Coronary artery (tissue), 2 donors: ENCODE measurements at regions not wholly inside any gene's neighbourhood (a gene's known extent, or its start where the extent isn't known, plus 50 kb on each side); places are given as distances from the start of the nearest gene placed in this dataset.
"Not testable (repeated sequence)": the region's sequence is repeated elsewhere in the genome, so short reads cannot be mapped to it uniquely, and the experiment has no call there.

Experiments
- DNase-seq: peaks from one replicate; pipeline ENCODE4 v3.0.0-alpha.2; 2017; ENCODE audit warnings: low spot score
- H3K27ac ChIP-seq, 2 donors: fragments of 200-600 bp; sonication (generic); one replicate each; pipeline ENCODE4 v1.5.1; 2016 to 2019
- H3K4me3 ChIP-seq: fragments of 200-600 bp; sonication (generic); 2 replicates; pipeline ENCODE4 v1.5.1; 2016; ENCODE audit warnings: mild to moderate bottlenecking, moderate library complexity
- TF ChIP-seq, protein P1 (sequence below): fragments of 200-600 bp; sonication (generic); IDR thresholded peaks from one replicate; pipeline ENCODE4 v1.5.1; 2019; ENCODE audit warnings: antibody characterized with exemption

DNA sequence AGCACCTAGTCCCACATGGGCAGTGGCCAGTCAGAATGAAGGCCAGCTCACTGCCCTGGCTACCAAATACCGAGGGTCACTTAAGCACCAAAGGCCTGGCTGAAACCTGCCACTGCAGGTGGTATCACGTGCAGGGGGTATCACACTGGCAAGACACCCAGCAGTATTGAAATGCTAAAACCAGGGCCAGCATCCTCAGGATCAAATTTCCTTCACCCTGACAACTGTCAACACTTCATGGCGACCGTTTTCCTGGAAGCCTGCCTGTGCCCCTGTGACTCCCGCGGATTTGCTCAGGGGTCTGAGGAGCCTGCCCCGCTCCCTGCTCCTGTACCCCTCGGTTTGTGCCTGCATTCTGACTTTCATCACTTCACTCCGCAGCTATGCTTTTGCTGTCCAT lies 151.1 kb downstream of the TTLL2 start:
- Histone ChIP-seq H3K27ac (no peak overlapping the region), H3K4me3 (no peak overlapping the region)
- DNase-seq, result no peak
- TF ChIP-seq, protein P1, sequence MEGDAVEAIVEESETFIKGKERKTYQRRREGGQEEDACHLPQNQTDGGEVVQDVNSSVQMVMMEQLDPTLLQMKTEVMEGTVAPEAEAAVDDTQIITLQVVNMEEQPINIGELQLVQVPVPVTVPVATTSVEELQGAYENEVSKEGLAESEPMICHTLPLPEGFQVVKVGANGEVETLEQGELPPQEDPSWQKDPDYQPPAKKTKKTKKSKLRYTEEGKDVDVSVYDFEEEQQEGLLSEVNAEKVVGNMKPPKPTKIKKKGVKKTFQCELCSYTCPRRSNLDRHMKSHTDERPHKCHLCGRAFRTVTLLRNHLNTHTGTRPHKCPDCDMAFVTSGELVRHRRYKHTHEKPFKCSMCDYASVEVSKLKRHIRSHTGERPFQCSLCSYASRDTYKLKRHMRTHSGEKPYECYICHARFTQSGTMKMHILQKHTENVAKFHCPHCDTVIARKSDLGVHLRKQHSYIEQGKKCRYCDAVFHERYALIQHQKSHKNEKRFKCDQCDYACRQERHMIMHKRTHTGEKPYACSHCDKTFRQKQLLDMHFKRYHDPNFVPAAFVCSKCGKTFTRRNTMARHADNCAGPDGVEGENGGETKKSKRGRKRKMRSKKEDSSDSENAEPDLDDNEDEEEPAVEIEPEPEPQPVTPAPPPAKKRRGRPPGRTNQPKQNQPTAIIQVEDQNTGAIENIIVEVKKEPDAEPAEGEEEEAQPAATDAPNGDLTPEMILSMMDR, result no peak

GRCh38 chr6:167476844-167477595 lies 152.1 kb downstream of the TTLL2 start:
- TF ChIP-seq, protein P1, result no peak
- Histone ChIP-seq H3K4me3 (no peak overlapping the region), H3K27ac (no peak overlapping the region)
- no peak for DNase-seq

GRCh38 chr6:167477688-167478087 lies 152.8 kb downstream of the TTLL2 start:
- Histone ChIP-seq H3K4me3 (no peak overlapping the region), H3K27ac (no peak overlapping the region)
- TF ChIP-seq, protein P1, result no peak
- no peak for DNase-seq

DNA sequence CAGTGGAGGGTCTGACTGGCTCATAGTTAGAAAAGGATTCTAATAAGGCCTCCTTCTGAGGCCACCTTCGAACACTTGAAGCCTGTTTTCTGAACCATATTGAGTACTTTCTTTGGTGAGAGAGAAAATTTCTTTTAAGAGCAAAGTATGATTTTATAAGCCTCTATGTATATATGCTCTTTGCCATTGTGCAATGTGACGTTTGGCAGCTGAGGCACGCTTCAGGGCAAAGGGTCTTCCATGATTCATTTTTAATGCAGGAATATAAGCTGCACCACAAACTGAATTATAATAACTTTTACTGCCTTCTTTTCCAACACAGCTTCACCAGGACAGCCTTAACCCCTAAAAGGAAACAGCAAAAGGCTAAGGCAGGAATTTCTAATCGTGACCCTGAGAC lies 154.4 kb downstream of the TTLL2 start:
- H3K27ac ChIP-seq, result no peak overlapping the region
- TF ChIP-seq, protein P1, result no peak
- H3K4me3 ChIP-seq, result no peak overlapping the region
- no peak for DNase-seq

GRCh38 chr6:167479901-167480648 lies 155.2 kb downstream of the TTLL2 start:
- no peak overlapping the region for H3K4me3 ChIP-seq
- DNase-seq, result no peak
- H3K27ac ChIP-seq, result no peak overlapping the region
- TF ChIP-seq, protein P1, result no peak

DNA sequence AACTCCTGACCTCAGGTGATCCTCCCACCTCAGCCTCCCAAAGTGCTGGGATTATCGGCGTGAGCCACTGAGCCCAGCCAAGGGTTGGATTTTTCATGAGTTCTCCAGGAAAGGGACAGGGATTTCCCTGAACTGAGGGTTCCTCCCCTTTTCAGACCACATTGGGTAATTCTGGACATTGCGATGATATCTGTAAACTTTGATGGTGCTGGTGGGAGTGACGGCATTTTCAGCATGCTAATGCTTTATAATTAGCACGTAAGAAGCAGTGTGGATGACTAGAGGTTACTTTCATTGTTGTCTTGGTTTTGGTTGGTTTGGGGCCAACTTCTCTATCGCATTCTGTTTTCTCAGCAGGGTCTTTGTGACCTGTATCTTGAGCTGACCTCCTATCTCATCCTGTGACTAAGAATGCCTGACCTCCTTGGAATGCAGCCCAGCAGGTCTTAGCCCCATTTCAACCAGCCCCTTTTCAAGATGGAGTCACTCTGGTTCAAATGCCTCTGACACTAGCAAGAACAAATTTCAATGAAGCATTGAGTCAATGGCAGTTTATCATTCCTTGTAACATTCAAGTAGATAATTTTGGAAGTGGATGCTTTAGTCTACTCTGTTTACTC lies 156.5 kb downstream of the TTLL2 start:
- Histone ChIP-seq H3K27ac (no peak overlapping the region), H3K4me3 (no peak overlapping the region)
- TF ChIP-seq, protein P1, result no peak
- DNase-seq, result no peak

DNA sequence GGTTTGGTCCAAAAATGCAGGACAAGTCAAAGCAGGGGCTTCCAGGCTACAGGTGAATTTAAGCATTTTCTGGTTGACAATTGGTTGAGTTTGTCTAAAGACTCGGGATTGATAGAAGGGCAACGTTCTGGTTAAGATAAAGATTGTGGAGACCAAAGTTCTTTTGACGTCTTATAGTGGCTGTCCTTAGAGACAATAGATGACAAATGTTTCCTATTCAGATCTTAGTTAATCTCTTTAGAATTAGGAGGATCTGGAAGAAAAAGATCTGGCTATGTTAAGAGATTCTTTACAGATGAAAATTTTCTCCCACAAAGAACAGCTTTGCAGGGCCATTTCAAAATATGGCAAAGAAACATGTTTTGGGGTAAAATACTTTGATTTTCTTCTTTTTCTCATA lies 157.9 kb downstream of the TTLL2 start:
- not testable (repeated sequence) for H3K4me3 ChIP-seq, H3K27ac ChIP-seq, DNase-seq
